GM23338 (cell line): ENCODE measurements at regions not wholly inside any gene's neighbourhood (a gene's known extent, or its start where the extent isn't known, plus 50 kb on each side); places are given as distances from the start of the nearest gene placed in this dataset.

Source experiments
- ATAC-seq: fragments of 200-7000 bp; cut with Tn5 transposase; 3 replicates; pipeline ENCODE4 v1.9.1; 2020
- DNase-seq: peaks from one replicate; pipeline ENCODE4 v3.0.0-alpha.2; 2015; ENCODE audit warnings: low spot score
- H2AFZ ChIP-seq: fragments of 200-600 bp; sonication (generic); 2 replicates; pipeline ENCODE4 v1.8.0; 2016; ENCODE audit warnings: antibody characterized with exemption, mild to moderate bottlenecking, moderate library complexity
- H3F3A ChIP-seq: fragments of 200-600 bp; sonication (generic); replicated peaks from 2 replicates; pipeline ENCODE4 v1.8.0; 2017; ENCODE audit warnings: antibody characterized with exemption, mixed run types, low read depth
- H3K27ac ChIP-seq: fragments of 200-600 bp; sonication (generic); 2 replicates; pipeline ENCODE4 v1.6.1; 2016; ENCODE audit warnings: low read depth
- H3K27me3 ChIP-seq: fragments of 200-600 bp; sonication (generic); 2 replicates; pipeline ENCODE4 v1.8.0; 2016; ENCODE audit warnings: mild to moderate bottlenecking, mixed run types, moderate library complexity; ENCODE audit not compliant: insufficient read depth
- H3K36me3 ChIP-seq: fragments of 200-600 bp; sonication (generic); 2 replicates; pipeline ENCODE4 v1.8.0; 2016; ENCODE audit warnings: mild to moderate bottlenecking; ENCODE audit not compliant: insufficient read depth
- H3K4me1 ChIP-seq: fragments of 200-600 bp; sonication (generic); 2 replicates; pipeline ENCODE4 v1.8.0; 2016; ENCODE audit warnings: mild to moderate bottlenecking, moderate library complexity; ENCODE audit not compliant: insufficient read depth
- H3K4me2 ChIP-seq: fragments of 200-600 bp; sonication (generic); 2 replicates; pipeline ENCODE4 v1.7.1; 2017; ENCODE audit warnings: mixed run types
- H3K4me3 ChIP-seq: fragments of 200-600 bp; sonication (generic); 2 replicates; pipeline ENCODE4 v1.6.1; 2016; ENCODE audit warnings: mixed run types
- H3K79me2 ChIP-seq: fragments of 200-600 bp; sonication (generic); replicated peaks from 2 replicates; pipeline ENCODE4 v1.8.0; 2017; ENCODE audit warnings: mild to moderate bottlenecking; ENCODE audit not compliant: insufficient read depth
- H3K9me2 ChIP-seq: fragments of 200-600 bp; sonication (generic); 2 replicates; pipeline ENCODE4 v1.8.0; 2017; ENCODE audit not compliant: insufficient read depth
- H4K20me1 ChIP-seq: fragments of 200-600 bp; sonication (generic); replicated peaks from 2 replicates; pipeline ENCODE4 v1.8.0; 2017; ENCODE audit warnings: mild to moderate bottlenecking; ENCODE audit not compliant: insufficient read depth
- H3K27ac Mint-ChIP-seq: 2 replicates; pipeline ENCODE4 v1.8.0; 2020; ENCODE audit warnings: inconsistent platforms, mild to moderate bottlenecking, moderate library complexity, mixed read lengths
- H3K27me3 Mint-ChIP-seq: 3 replicates; pipeline ENCODE4 v1.8.0; 2022; ENCODE audit warnings: low read depth, mild to moderate bottlenecking, moderate library complexity, mixed read lengths, inconsistent platforms; ENCODE audit not compliant: insufficient read depth, poor library complexity
- H3K36me3 Mint-ChIP-seq: 3 replicates; pipeline ENCODE4 v1.8.0; 2021; ENCODE audit warnings: low read depth, mild to moderate bottlenecking, inconsistent platforms, moderate library complexity, mixed read lengths
- H3K4me1 Mint-ChIP-seq: 3 replicates; pipeline ENCODE4 v1.8.0; 2020; ENCODE audit warnings: mild to moderate bottlenecking, inconsistent platforms, mixed read lengths
- H3K4me3 Mint-ChIP-seq: 3 replicates; pipeline ENCODE4 v1.8.0; 2021; ENCODE audit warnings: moderate library complexity, mild to moderate bottlenecking, inconsistent platforms, mixed read lengths
- H3K9me3 Mint-ChIP-seq: 3 replicates; pipeline ENCODE4 v1.8.0; 2020; ENCODE audit warnings: moderate library complexity, mild to moderate bottlenecking, inconsistent platforms, mixed read lengths
- REST ChIP-seq: IDR thresholded peaks from one replicate; pipeline ENCODE4 v1.6.1; 2018; ENCODE audit warnings: antibody characterized with exemption; ENCODE audit not compliant: unreplicated experiment
- STAT1 ChIP-seq: IDR thresholded peaks from one replicate; pipeline ENCODE4 v1.6.1; 2016; ENCODE audit warnings: antibody characterized with exemption; ENCODE audit not compliant: unreplicated experiment
- ZNF331 ChIP-seq: fragments of 250-450 bp; sonication (Bioruptor Pico); IDR thresholded peaks from 2 replicates; pipeline ENCODE4 v1.5.0; 2020; ENCODE audit warnings: low read depth, mild to moderate bottlenecking, moderate library complexity
- ZNF462 ChIP-seq: fragments of 250-450 bp; sonication (Bioruptor Pico); IDR thresholded peaks from 2 replicates; pipeline ENCODE4 v1.5.0; 2020; ENCODE audit warnings: mild to moderate bottlenecking, moderate library complexity
- TF ChIP-seq, protein P1 (sequence below): IDR thresholded peaks from 2 replicates; pipeline ENCODE4 v1.6.1; 2016; ENCODE audit warnings: antibody characterized with exemption

DNA sequence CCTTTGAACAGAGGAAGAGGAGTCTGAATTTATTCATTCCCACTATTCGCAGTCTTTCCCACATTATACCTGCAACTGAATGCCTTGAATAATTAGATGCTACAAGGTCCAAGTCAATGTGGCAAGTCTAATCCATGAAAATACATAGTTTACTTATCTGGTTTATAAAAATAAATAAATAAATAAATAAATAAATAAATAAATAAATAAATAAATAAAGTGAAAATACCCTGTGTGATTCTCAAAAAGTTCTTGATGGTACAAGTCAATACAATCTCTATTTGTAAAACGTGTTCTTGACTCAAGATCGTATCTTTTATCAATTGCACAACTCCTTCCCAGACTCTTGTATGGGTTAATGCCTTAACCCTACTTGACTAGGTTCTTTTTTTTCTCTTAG lies 417.7 kb downstream of the ZWINT start:
- H3K4me2 ChIP-seq: no peak overlapping the region
- no peaks in the 10 kb centered on the region for H3K27me3 ChIP-seq
- H3K4me1 Mint-ChIP-seq: peaks cover 3% of the 10 kb centered on the region; the same call in 1 of the 3 replicates
- H3K27ac Mint-ChIP-seq: no peak overlapping the region
- H3K4me3 ChIP-seq: no peak overlapping the region
- H3K36me3 ChIP-seq: no peaks in the 10 kb centered on the region
- H3F3A ChIP-seq: no peaks in the 10 kb centered on the region
- TF ChIP-seq, protein P1, sequence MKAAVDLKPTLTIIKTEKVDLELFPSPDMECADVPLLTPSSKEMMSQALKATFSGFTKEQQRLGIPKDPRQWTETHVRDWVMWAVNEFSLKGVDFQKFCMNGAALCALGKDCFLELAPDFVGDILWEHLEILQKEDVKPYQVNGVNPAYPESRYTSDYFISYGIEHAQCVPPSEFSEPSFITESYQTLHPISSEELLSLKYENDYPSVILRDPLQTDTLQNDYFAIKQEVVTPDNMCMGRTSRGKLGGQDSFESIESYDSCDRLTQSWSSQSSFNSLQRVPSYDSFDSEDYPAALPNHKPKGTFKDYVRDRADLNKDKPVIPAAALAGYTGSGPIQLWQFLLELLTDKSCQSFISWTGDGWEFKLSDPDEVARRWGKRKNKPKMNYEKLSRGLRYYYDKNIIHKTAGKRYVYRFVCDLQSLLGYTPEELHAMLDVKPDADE: no peak
- TF ChIP-seq REST (no peak), ZNF331 (CRISPR knock-in tag) (no peak)
- H3K9me3 Mint-ChIP-seq: peaks cover 16% of the 10 kb centered on the region; the same call in 2 of the 3 replicates
- no peak overlapping the region for H3K27ac ChIP-seq
- H3K4me1 ChIP-seq: peaks cover 8% of the 10 kb centered on the region; the same call in 1 of the 2 replicates
- no peaks in the 10 kb centered on the region for H3K27me3 Mint-ChIP-seq
- ATAC-seq: no peak
- no peaks in the 10 kb centered on the region for H4K20me1 ChIP-seq
- peaks cover 11% of the 10 kb centered on the region; the same call in 2 of the 3 replicates for H3K36me3 Mint-ChIP-seq
- H3K9me2 ChIP-seq: no peaks in the 10 kb centered on the region
- H3K79me2 ChIP-seq: no peaks in the 10 kb centered on the region
- no peak overlapping the region for H3K4me3 Mint-ChIP-seq
- DNase-seq: no peak
- no peak overlapping the region for H2AFZ ChIP-seq

DNA sequence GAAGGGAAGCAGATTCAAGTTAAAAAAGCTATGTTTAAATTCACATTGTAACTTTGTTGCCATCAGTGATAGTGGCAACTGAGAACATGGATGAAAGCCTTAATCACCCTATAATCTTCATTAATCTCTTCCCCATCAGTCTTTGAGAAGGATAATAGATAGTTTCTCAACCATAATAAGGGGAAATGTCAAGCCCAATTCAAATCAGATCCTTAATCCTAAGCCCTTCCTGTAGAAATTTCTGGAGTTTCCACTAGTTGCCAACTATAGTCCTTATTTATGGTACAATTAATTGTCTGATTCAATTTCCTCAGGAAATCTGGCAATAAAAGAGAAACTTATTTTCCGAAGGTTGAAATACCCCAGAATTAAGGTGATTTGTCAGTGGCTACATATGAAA lies 431.8 kb downstream of the ZWINT start:
- Histone ChIP-seq H3K4me2 (no peak overlapping the region), H3K4me1 (no peaks in the 10 kb centered on the region), H3K4me3 (no peak overlapping the region), H4K20me1 (no peaks in the 10 kb centered on the region), H3K9me2 (no peaks in the 10 kb centered on the region), H3K27me3 (no peaks in the 10 kb centered on the region), H3F3A (no peaks in the 10 kb centered on the region), H3K79me2 (no peaks in the 10 kb centered on the region), H3K36me3 (no peaks in the 10 kb centered on the region), H2AFZ (no peak overlapping the region), H3K27ac (no peak overlapping the region)
- ATAC-seq (no peak), DNase-seq (no peak)
- H3K27ac Mint-ChIP-seq: no peak overlapping the region
- H3K4me1 Mint-ChIP-seq: no peaks in the 10 kb centered on the region
- no peaks in the 10 kb centered on the region for H3K9me3 Mint-ChIP-seq
- peaks cover 3% of the 10 kb centered on the region for H3K27me3 Mint-ChIP-seq
- H3K36me3 Mint-ChIP-seq: no peaks in the 10 kb centered on the region
- no peak overlapping the region for H3K4me3 Mint-ChIP-seq
- no peak for TF ChIP-seq STAT1
- TF ChIP-seq, protein P1: no peak
- TF ChIP-seq REST: no peak
- no peak for TF ChIP-seq ZNF462
